NCI-H2196 (cell line): ENCODE measurements at regions not wholly inside any gene's neighbourhood (a gene's known extent, or its start where the extent isn't known, plus 50 kb on each side); places are given as distances from the start of the nearest gene placed in this dataset.
"Not testable (repeated sequence)": the region's sequence is repeated elsewhere in the genome, so short reads cannot be mapped to it uniquely, and the experiment has no call there.

Source experiments
- DNase-seq: peaks from one replicate; lab custom pipeline; 2025; ENCODE audit not compliant: unreplicated experiment; lab: John Stamatoyannopoulos, UW

DNA sequence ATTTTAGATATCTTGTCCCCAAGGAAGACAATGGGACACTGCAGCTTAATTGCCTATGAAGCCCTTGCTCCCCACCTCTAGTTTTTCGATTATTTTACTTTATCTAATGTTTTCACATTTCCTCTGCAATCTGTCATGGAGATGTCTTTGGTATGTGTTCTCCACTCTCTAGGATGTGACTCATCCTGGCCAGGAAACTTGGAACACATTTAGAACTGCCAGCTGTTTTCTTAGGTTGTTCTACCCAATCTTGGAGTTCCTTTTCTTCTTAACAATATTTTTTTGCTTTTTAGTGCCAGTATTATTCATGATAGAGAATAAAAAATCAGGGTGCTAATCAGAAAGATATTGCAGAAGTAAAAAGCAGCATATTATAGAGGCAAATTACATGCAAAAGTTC lies 101.7 kb upstream of the CLEC14A start:
- no peak for DNase-seq

DNA sequence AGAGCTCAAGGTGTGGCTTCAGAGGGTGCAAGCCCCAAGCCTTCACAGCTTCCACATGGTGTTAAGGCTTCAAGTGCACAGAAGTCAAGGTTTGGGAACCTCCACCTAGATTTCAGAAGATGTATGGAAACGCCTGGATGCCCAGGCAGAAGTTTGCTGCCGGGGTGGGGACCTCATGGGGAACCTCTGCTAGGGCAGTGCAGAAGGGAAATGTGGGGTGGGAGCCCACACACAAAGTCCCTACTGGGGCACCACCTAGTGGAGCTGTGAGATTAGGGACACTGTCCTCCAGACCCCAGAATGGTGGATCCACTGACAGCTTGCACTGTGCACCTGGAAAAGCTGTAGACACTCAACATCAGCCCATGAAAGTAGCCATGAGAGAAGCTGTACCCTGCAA lies 99.6 kb upstream of the CLEC14A start:
- DNase-seq: not testable (repeated sequence)

- DNase-seq: no peak
Observed at GRCh38 chr14:38350102-38350501, 94.2 kb upstream of the CLEC14A start.

- DNase-seq: no peak
Observed at GRCh38 chr14:38342803-38343202, 86.9 kb upstream of the CLEC14A start.

DNA sequence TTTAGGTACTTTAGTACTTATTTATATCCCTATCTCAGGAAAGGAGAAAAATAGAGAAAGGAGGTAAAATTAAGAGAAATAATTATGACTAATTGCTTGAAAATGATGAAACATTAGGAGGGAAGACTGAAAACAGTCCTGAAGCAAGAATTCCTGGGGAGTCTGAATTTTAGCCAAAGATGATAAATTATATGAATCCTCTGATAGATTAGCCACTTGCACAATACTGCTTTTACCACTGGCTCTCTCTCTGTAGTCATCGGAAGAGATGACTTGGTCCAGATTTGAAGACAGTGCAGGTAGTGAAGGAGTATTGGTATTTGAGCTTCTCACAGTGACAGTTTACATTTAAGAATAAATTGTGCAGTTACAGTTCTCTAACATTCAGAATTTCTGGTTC lies 83.8 kb upstream of the CLEC14A start:
- no peak for DNase-seq

DNA sequence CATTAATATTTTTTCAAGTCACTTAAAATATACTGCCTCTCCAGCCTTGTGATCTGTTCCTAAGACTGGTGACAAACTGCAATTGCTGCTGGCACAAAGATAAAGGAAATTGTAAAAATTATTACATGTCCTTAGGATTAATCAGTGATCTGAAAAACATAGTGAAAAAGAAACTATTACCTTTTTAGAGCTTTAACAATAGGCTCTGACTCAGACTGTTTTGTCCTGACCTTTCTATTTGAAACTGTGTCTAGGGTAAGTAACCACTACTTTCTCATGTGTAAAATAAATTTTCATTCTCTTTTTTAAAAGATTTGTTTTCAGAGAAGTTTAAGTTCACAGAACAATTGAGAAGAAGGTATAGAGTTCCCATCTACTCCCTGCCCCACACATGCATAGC lies 80.4 kb upstream of the CLEC14A start:
- DNase-seq: no peak

DNA sequence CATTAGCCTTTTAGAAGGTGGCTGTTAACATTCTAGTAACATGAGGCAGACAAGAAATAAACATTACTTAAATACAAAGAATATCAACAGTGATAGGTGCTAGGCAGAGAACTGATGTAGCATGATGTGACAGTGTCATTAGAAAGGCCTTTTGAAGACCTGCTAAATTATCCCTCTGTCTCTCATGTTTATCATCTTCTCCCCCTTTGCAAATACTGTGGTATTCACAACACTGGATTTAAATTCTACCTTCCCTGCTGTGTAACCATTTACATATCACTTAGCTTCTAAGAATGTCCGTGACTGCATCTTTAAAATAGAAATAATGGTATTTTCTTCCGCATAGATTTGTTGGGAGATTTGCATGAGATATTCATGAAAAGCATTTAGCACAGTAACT lies 74.4 kb upstream of the CLEC14A start:
- no peak for DNase-seq

DNA sequence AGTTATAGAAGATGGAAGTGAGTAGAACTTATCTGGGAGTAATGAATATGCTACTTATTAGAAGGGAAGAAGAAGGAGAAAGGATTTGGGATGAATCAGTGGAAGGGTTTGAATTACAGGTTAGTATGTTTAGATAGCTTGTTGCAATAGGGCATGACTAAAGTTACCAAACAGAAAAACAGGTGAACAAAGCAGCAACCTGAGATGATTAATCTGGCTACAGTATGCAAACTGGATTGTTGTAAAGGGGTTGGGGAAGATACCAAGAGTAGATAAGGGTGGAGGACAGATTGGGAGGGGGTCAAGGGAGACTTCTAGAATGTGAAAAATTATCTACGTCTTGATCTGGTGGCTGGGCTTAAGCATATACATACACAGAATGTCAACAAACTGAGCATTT lies 73.4 kb upstream of the CLEC14A start:
- no peak for DNase-seq

GRCh38 chr14:38316922-38317321 lies 61.0 kb upstream of the CLEC14A start:
- DNase-seq: no peak

- no peak for DNase-seq
Observed at GRCh38 chr14:38311655-38312054, 55.8 kb upstream of the CLEC14A start.

DNA sequence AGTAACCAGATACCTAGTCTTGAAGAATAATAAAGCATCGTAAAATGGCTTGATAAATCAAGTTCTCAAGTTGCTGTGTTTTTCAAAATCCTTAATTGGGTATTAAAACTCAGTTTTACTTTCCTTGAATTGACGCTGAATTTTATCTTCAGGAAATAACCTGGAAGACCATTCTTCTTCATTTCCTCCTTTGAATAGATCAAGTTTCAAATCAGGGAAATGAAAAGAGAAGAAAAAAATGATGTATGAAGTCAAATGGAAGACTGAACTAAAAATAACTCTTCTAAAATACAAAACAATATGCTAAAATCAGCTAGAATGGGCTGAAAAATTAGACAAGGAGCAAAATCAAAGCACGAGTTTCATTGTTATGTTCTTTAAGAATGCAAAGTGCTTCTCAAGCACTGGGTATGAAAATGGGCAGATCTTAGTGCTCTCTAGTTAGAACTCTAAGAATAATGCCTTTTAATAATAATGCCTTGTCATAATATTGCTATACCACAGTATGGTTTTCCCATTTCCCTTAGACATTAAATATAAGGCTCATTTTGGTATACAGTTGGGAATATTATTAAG lies 54.6 kb upstream of the CLEC14A start:
- no peak for DNase-seq

- DNase-seq: no peak
Observed at GRCh38 chr14:38309522-38310277, 53.8 kb upstream of the CLEC14A start.
